SU-DHL-6 (cell line): ENCODE measurements at regions not wholly inside any gene's neighbourhood (a gene's known extent, or its start where the extent isn't known, plus 50 kb on each side); places are given as distances from the start of the nearest gene placed in this dataset.

ENCODE experiments used
- CTCF ChIP-seq: fragments of 200-600 bp; sonication (generic); IDR thresholded peaks from one replicate; pipeline ENCODE4 v1.5.1; 2017; ENCODE audit warnings: antibody characterized with exemption, mild to moderate bottlenecking, low read length, moderate library complexity; ENCODE audit not compliant: insufficient read depth, poor library complexity, severe bottlenecking
- EZH2phosphoT487 ChIP-seq: fragments of 200-600 bp; sonication (generic), shearing (Covaris generic); conservative IDR thresholded peaks from 2 replicates; pipeline ENCODE4 v1.6.1; 2018; ENCODE audit warnings: mild to moderate bottlenecking, antibody characterized with exemption, low read length, moderate library complexity, mixed read lengths

- TF ChIP-seq CTCF (no peak), EZH2phosphoT487 (no peak)
Observed at GRCh38 chr1:67496329-67496728, 66.1 kb upstream of the SERBP1 start.
